ENCODE measurements at regions not wholly inside any gene's neighbourhood (a gene's known extent, or its start where the extent isn't known, plus 50 kb on each side); places are given as distances from the start of the nearest gene placed in this dataset.
"Not testable (repeated sequence)": the region's sequence is repeated elsewhere in the genome, so short reads cannot be mapped to it uniquely, and the experiment has no call there.

- not testable (repeated sequence) for H2AK5ac ChIP-seq (ENCODE audit: low read depth, low read length); H3K9me3 ChIP-seq (replicated peaks in 1 of 2; ENCODE audit: control insufficient read depth in 2 of 2, insufficient read depth in 1 of 2, low read depth in 1 of 2, low read length in 2 of 2); H3K4ac ChIP-seq (ENCODE audit: low read length); H3K27ac ChIP-seq (replicated peaks; ENCODE audit: low read length); H2BK120ac ChIP-seq (ENCODE audit: low read depth, low read length); H2BK12ac ChIP-seq (ENCODE audit: low read length); DNase-seq (ENCODE audit: low spot score); H3K4me2 ChIP-seq (ENCODE audit: insufficient read depth, low read length, poor library complexity, severe bottlenecking); H2BK15ac ChIP-seq (ENCODE audit: low read length); H3K9ac ChIP-seq (ENCODE audit: low read depth, low read length, poor library complexity); H3K4me1 ChIP-seq (ENCODE audit: control insufficient read depth in 2 of 2, insufficient read depth in 1 of 2, low read depth in 1 of 2, low read length in 2 of 2); H4K8ac ChIP-seq (ENCODE audit: low read depth, low read length); H3K4me3 ChIP-seq (ENCODE audit: low read length in 2 of 2); H3K27me3 ChIP-seq (ENCODE audit: control insufficient read depth in 3 of 3, insufficient read depth in 3 of 3, low read depth in 1 of 3, low read length in 3 of 3); H3K36me3 ChIP-seq (replicated peaks in 1 of 2; ENCODE audit: control insufficient read depth in 2 of 2, insufficient read depth in 2 of 2, low read length in 2 of 2); H3K18ac ChIP-seq (ENCODE audit: low read length); H2BK5ac ChIP-seq (ENCODE audit: low read length); H3K14ac ChIP-seq (ENCODE audit: low read length); H4K91ac ChIP-seq (ENCODE audit: low read depth, low read length, poor library complexity); H3K23ac ChIP-seq (ENCODE audit: low read depth, low read length, poor library complexity); H3K79me1 ChIP-seq (ENCODE audit: low read depth, low read length); H2AFZ ChIP-seq (ENCODE audit: low read length)
- no CpG with 5 or more reads among the region's 4 CpGs for WGBS, 2 donors (ENCODE audit: extremely low coverage in 2 of 2, insufficient read length in 2 of 2, insufficient replicate concordance in 1 of 2)
Measured at GRCh38 chr12:24654344-24654743, 294.6 kb downstream of the BCAT1 start.

GRCh38 chr12:24649634-24650033 lies 299.3 kb downstream of the BCAT1 start:
- H2AK5ac ChIP-seq (ENCODE audit: low read depth, low read length), result no peak overlapping the region
- no peak overlapping the region for H3K18ac ChIP-seq (ENCODE audit: low read length)
- H3K23ac ChIP-seq (ENCODE audit: low read depth, low read length, poor library complexity), result no peak overlapping the region
- no peaks in the 10 kb centered on the region for H3K36me3 ChIP-seq (replicated peaks in 1 of 2; ENCODE audit: control insufficient read depth in 2 of 2, insufficient read depth in 2 of 2, low read length in 2 of 2)
- no peak overlapping the region for H2BK5ac ChIP-seq (ENCODE audit: low read length)
- H4K91ac ChIP-seq (ENCODE audit: low read depth, low read length, poor library complexity), result no peak overlapping the region
- H3K4me2 ChIP-seq (ENCODE audit: insufficient read depth, low read length, poor library complexity, severe bottlenecking), result no peak overlapping the region
- no peak overlapping the region for H3K4ac ChIP-seq (ENCODE audit: low read length)
- DNase-seq (ENCODE audit: low spot score), result no peak
- no peak overlapping the region for H2AFZ ChIP-seq (ENCODE audit: low read length)
- H3K9ac ChIP-seq (ENCODE audit: low read depth, low read length, poor library complexity), result no peak overlapping the region
- H2BK12ac ChIP-seq (ENCODE audit: low read length), result no peak overlapping the region
- WGBS, 2 donors (ENCODE audit: extremely low coverage in 2 of 2, insufficient read length in 2 of 2, insufficient replicate concordance in 1 of 2), result no CpG with 5 or more reads among the region's 4 CpGs
- H3K4me1 ChIP-seq (ENCODE audit: control insufficient read depth in 2 of 2, insufficient read depth in 1 of 2, low read depth in 1 of 2, low read length in 2 of 2), result no peaks in the 10 kb centered on the region
- H2BK15ac ChIP-seq (ENCODE audit: low read length), result no peak overlapping the region
- H3K27ac ChIP-seq (replicated peaks; ENCODE audit: low read length), result no peak overlapping the region
- H3K14ac ChIP-seq (ENCODE audit: low read length), result no peak overlapping the region
- H2BK120ac ChIP-seq (ENCODE audit: low read depth, low read length), result no peak overlapping the region
- no peaks in the 10 kb centered on the region for H3K27me3 ChIP-seq (ENCODE audit: control insufficient read depth in 3 of 3, insufficient read depth in 3 of 3, low read depth in 1 of 3, low read length in 3 of 3)
- H3K4me3 ChIP-seq (ENCODE audit: low read length in 2 of 2), result no peak overlapping the region
- peaks cover 0 to 5% of the 10 kb centered on the region in 2 donors for H3K9me3 ChIP-seq (replicated peaks in 1 of 2; ENCODE audit: control insufficient read depth in 2 of 2, insufficient read depth in 1 of 2, low read depth in 1 of 2, low read length in 2 of 2)
- no peaks in the 10 kb centered on the region for H3K79me1 ChIP-seq (ENCODE audit: low read depth, low read length)
- no peak overlapping the region for H4K8ac ChIP-seq (ENCODE audit: low read depth, low read length)

- Histone ChIP-seq H3K9ac (ENCODE audit: low read depth, low read length, poor library complexity) (no peak overlapping the region), H3K4me3 (ENCODE audit: low read length in 2 of 2) (no peak overlapping the region), H2AK5ac (ENCODE audit: low read depth, low read length) (no peak overlapping the region), H3K4me2 (ENCODE audit: insufficient read depth, low read length, poor library complexity, severe bottlenecking) (no peak overlapping the region), H3K18ac (ENCODE audit: low read length) (no peak overlapping the region), H4K91ac (ENCODE audit: low read depth, low read length, poor library complexity) (no peak overlapping the region), H2AFZ (ENCODE audit: low read length) (no peak overlapping the region), H2BK5ac (ENCODE audit: low read length) (no peak overlapping the region), H2BK15ac (ENCODE audit: low read length) (no peak overlapping the region), H4K8ac (ENCODE audit: low read depth, low read length) (no peak overlapping the region), H2BK12ac (ENCODE audit: low read length) (no peak overlapping the region), H3K36me3 (replicated peaks in 1 of 2; ENCODE audit: control insufficient read depth in 2 of 2, insufficient read depth in 2 of 2, low read length in 2 of 2) (no peaks in the 10 kb centered on the region), H3K4me1 (ENCODE audit: control insufficient read depth in 2 of 2, insufficient read depth in 1 of 2, low read depth in 1 of 2, low read length in 2 of 2) (no peaks in the 10 kb centered on the region), H3K79me1 (ENCODE audit: low read depth, low read length) (no peaks in the 10 kb centered on the region), H3K4ac (ENCODE audit: low read length) (no peak overlapping the region), H3K23ac (ENCODE audit: low read depth, low read length, poor library complexity) (no peak overlapping the region), H2BK120ac (ENCODE audit: low read depth, low read length) (no peak overlapping the region), H3K27ac (replicated peaks; ENCODE audit: low read length) (no peak overlapping the region), H3K9me3 (replicated peaks in 1 of 2; ENCODE audit: control insufficient read depth in 2 of 2, insufficient read depth in 1 of 2, low read depth in 1 of 2, low read length in 2 of 2) (peaks cover 0 to 5% of the 10 kb centered on the region in 2 donors), H3K14ac (ENCODE audit: low read length) (no peak overlapping the region), H3K27me3 (ENCODE audit: control insufficient read depth in 3 of 3, insufficient read depth in 3 of 3, low read depth in 1 of 3, low read length in 3 of 3) (no peaks in the 10 kb centered on the region)
- WGBS, 2 donors (ENCODE audit: extremely low coverage in 2 of 2, insufficient read length in 2 of 2, insufficient replicate concordance in 1 of 2), result no CpG with 5 or more reads among the region's 3 CpGs
- DNase-seq (ENCODE audit: low spot score), result no peak
Measured at GRCh38 chr12:24649209-24649608, 299.7 kb downstream of the BCAT1 start.

GRCh38 chr12:24645254-24645653 lies 303.6 kb downstream of the BCAT1 start:
- Histone ChIP-seq H3K27ac (replicated peaks; ENCODE audit: low read length) (no peak overlapping the region), H2AFZ (ENCODE audit: low read length) (no peak overlapping the region), H2BK5ac (ENCODE audit: low read length) (no peak overlapping the region), H3K14ac (ENCODE audit: low read length) (no peak overlapping the region), H3K9me3 (replicated peaks in 1 of 2; ENCODE audit: control insufficient read depth in 2 of 2, insufficient read depth in 1 of 2, low read depth in 1 of 2, low read length in 2 of 2) (no peaks in the 10 kb centered on the region), H2BK12ac (ENCODE audit: low read length) (no peak overlapping the region), H3K4ac (ENCODE audit: low read length) (no peak overlapping the region), H2BK15ac (ENCODE audit: low read length) (no peak overlapping the region), H3K36me3 (replicated peaks in 1 of 2; ENCODE audit: control insufficient read depth in 2 of 2, insufficient read depth in 2 of 2, low read length in 2 of 2) (no peaks in the 10 kb centered on the region), H4K91ac (ENCODE audit: low read depth, low read length, poor library complexity) (no peak overlapping the region), H3K18ac (ENCODE audit: low read length) (no peak overlapping the region), H4K8ac (ENCODE audit: low read depth, low read length) (no peak overlapping the region), H3K9ac (ENCODE audit: low read depth, low read length, poor library complexity) (no peak overlapping the region), H3K79me1 (ENCODE audit: low read depth, low read length) (no peaks in the 10 kb centered on the region), H2BK120ac (ENCODE audit: low read depth, low read length) (no peak overlapping the region), H3K23ac (ENCODE audit: low read depth, low read length, poor library complexity) (no peak overlapping the region), H3K27me3 (ENCODE audit: control insufficient read depth in 3 of 3, insufficient read depth in 3 of 3, low read depth in 1 of 3, low read length in 3 of 3) (no peaks in the 10 kb centered on the region), H2AK5ac (ENCODE audit: low read depth, low read length) (no peak overlapping the region), H3K4me2 (ENCODE audit: insufficient read depth, low read length, poor library complexity, severe bottlenecking) (no peak overlapping the region), H3K4me1 (ENCODE audit: control insufficient read depth in 2 of 2, insufficient read depth in 1 of 2, low read depth in 1 of 2, low read length in 2 of 2) (no peaks in the 10 kb centered on the region), H3K4me3 (ENCODE audit: low read length in 2 of 2) (no peak overlapping the region)
- WGBS, 2 donors (ENCODE audit: extremely low coverage in 2 of 2, insufficient read length in 2 of 2, insufficient replicate concordance in 1 of 2), result no CpG with 5 or more reads among the region's 1 CpG
- no peak for DNase-seq (ENCODE audit: low spot score)
